ENCODE measurements at regions not wholly inside any gene's neighbourhood (a gene's known extent, or its start where the extent isn't known, plus 50 kb on each side); places are given as distances from the start of the nearest gene placed in this dataset.

DNA sequence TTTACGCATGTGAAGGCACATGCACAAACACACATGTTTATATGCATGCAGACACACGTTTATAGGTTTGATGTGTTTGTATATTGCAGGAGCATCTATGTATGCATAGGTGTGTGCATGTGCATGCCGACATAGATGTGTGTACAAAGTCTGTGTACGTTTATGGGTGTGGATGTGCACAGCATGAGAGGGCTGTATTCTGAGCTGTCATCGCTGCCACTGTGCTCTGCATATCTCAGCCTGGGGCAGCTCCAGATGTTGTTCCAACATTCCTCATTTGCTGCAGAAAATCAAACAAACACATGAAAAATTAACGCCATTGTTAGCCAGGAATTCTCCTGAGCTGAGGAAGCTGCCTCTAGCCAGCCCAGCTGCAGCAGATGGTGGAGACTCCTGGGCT is 132.3 kb upstream of the CSF3R start:
- no peak for TF ChIP-seq CTCF (IDR thresholded peaks at IDR 0.05)
- TF ChIP-seq POLR2A (IDR thresholded peaks at IDR 0.05): no peak

Measured in testis (tissue), 2 donors.